K562 (cell line): ENCODE measurements at regions not wholly inside any gene's neighbourhood (a gene's known extent, or its start where the extent isn't known, plus 50 kb on each side); places are given as distances from the start of the nearest gene placed in this dataset.

Experiments used
- ATAC-seq: fragments of 200-7000 bp; cut with Tn5 transposase; 3 replicates; pipeline ENCODE4 v1.9.1; 2020; ENCODE audit warnings: moderate library complexity
- BruUV-seq: library from RNA; stranded (reverse); fragments of 400-500 nt; replicated peaks from 2 replicates; lab custom pipeline; 2021; lab: Mats Ljungman, UMichigan
- CTCF ChIA-PET: fragments of 300-600 bp; formaldehyde crosslinking; extraction: SDS; loops from one replicate; lab custom pipeline; 2021; ENCODE audit warnings: low intra/inter-chr PET ratio; lab: Yijun Ruan, JAX
- POLR2A ChIA-PET: fragments of 300-600, 350-650 bp; sonication (Branson Sonifier 250); formaldehyde crosslinking; extraction: SDS; loops from one replicate; lab custom pipeline; 2021; ENCODE audit warnings: antibody characterized with exemption, inconsistent platforms; lab: Yijun Ruan, JAX
- DNase-seq, 4 experiments: peaks; one replicate each; pipeline versions ENCODE4 v3.0.0 to v3.0.0-alpha.2; 2011 to 2018; ENCODE audit warnings: low spot score in 3 of 4, mixed read lengths in 3 of 4; ENCODE audit errors: extremely low read depth in 1 of 4
- FAIRE-seq: peaks from 2 replicates; lab custom pipeline; 2011; peaks lifted over from hg19 to GRCh38; lab: Jason Lieb, UNC
- H2AFZ ChIP-seq: 2 replicates; pipeline ENCODE4 v1.6.0; 2011; ENCODE audit warnings: low read depth, low read length, control low read depth, inconsistent platforms
- H3K27ac ChIP-seq: fragments of 200-600 bp; 3 replicates; pipeline ENCODE4 v1.8.0; 2011; ENCODE audit warnings: low read depth, mild to moderate bottlenecking, control low read depth, inconsistent platforms, low read length, moderate library complexity, mixed read lengths; ENCODE audit errors: extremely low read depth
- H3K27me3 ChIP-seq, 2 experiments: fragments of 300-600 bp in 1 of 2; 2 replicates in 1 of 2; 3 replicates in 1 of 2; pipeline versions ENCODE4 v1.6.0 to v1.8.0; 2011; ENCODE audit warnings: inconsistent platforms in 2 of 2, low read length in 2 of 2, mild to moderate bottlenecking in 1 of 2, mixed read lengths in 1 of 2, moderate library complexity in 1 of 2; ENCODE audit not compliant: control insufficient read depth in 2 of 2, insufficient read depth in 2 of 2
- H3K36me3 ChIP-seq: fragments of 300-600 bp; 3 replicates; pipeline ENCODE4 v1.8.0; 2011; ENCODE audit warnings: mild to moderate bottlenecking, low read length, inconsistent platforms; ENCODE audit not compliant: control insufficient read depth, insufficient read depth
- H3K4me1 ChIP-seq, 2 experiments: fragments of 200-600 bp in 1 of 2; replicated peaks in 1 of 2; 2 replicates in 1 of 2; 3 replicates in 1 of 2; pipeline versions ENCODE4 v1.5.1 to v1.8.0; 2011; ENCODE audit warnings: inconsistent platforms in 2 of 2, low read length in 2 of 2, mild to moderate bottlenecking in 1 of 2, mixed read lengths in 1 of 2, moderate library complexity in 1 of 2; ENCODE audit not compliant: control insufficient read depth in 2 of 2, insufficient read depth in 2 of 2
- H3K4me2 ChIP-seq: 2 replicates; pipeline ENCODE4 v1.6.1; 2011; ENCODE audit warnings: low read length, control low read depth, inconsistent platforms, mixed read lengths; ENCODE audit not compliant: insufficient read depth
- H3K4me3 ChIP-seq: fragments of 200-600 bp; sonication (generic), shearing (Covaris generic); 2 replicates; pipeline ENCODE4 v1.5.1; 2016; ENCODE audit warnings: control low read depth, inconsistent platforms
- H3K79me2 ChIP-seq: fragments of 200-600 bp; 3 replicates; pipeline ENCODE4 v1.8.0; 2011; ENCODE audit warnings: low read length, inconsistent platforms; ENCODE audit not compliant: control insufficient read depth, insufficient read depth
- H3K9ac ChIP-seq, 2 experiments: 2 replicates each; pipeline versions ENCODE4 v1.6.0 to v1.6.1; 2011; ENCODE audit warnings: low read depth in 2 of 2, low read length in 2 of 2, control low read depth in 1 of 2, inconsistent platforms in 1 of 2, mild to moderate bottlenecking in 1 of 2, mixed read lengths in 1 of 2; ENCODE audit not compliant: insufficient read depth in 1 of 2
- H3K9me1 ChIP-seq: one replicate; pipeline ENCODE4 v1.6.0; 2011; ENCODE audit warnings: inconsistent platforms, mild to moderate bottlenecking, low read length, moderate library complexity; ENCODE audit not compliant: control insufficient read depth, insufficient read depth
- H3K9me3 ChIP-seq: replicated peaks from 2 replicates; pipeline ENCODE4 v1.5.1; 2011; ENCODE audit warnings: low read depth, low read length, inconsistent platforms; ENCODE audit not compliant: control insufficient read depth, insufficient read depth
- H4K20me1 ChIP-seq: replicated peaks from 2 replicates; pipeline ENCODE4 v1.6.1; 2011; ENCODE audit warnings: low read length, inconsistent platforms, mixed read lengths; ENCODE audit not compliant: control insufficient read depth, insufficient read depth
- CTBP1 ChIP-seq: fragments of 450-650 bp; IDR thresholded peaks from 2 replicates; pipeline ENCODE4 v1.6.1; 2016; ENCODE audit warnings: borderline replicate concordance
- FOXJ2 ChIP-seq: fragments of 200-800 bp; sonication (Bioruptor generic); IDR thresholded peaks from 2 replicates; pipeline ENCODE4 v1.6.1; 2016; ENCODE audit warnings: missing genetic modification characterization, missing compliant biosample characterization
- MAFK ChIP-seq: IDR thresholded peaks from 2 replicates; pipeline ENCODE4 v1.6.1; 2011; ENCODE audit warnings: low read length, improper control_type of control experiment
- MBD1 ChIP-seq: fragments of 250-450 bp; sonication (Bioruptor Pico); IDR thresholded peaks from 2 replicates; pipeline ENCODE4 v1.8.0; 2022; ENCODE audit warnings: inconsistent platforms
- MCM5 ChIP-seq: fragments of 450-650 bp; IDR thresholded peaks from 2 replicates; pipeline ENCODE4 v1.6.1; 2016; ENCODE audit warnings: low read depth
- PHF20 ChIP-seq: fragments of 450-650 bp; IDR thresholded peaks from 2 replicates; pipeline ENCODE4 v1.6.1; 2018; ENCODE audit not compliant: partially characterized antibody
- STAG1 ChIP-seq: sonication (generic); formaldehyde crosslinking; IDR thresholded peaks from 2 replicates; pipeline ENCODE4 v1.5.0; 2020; ENCODE audit warnings: missing genetic modification reagents, borderline replicate concordance
- STAT6 ChIP-seq: sonication (generic); formaldehyde crosslinking; IDR thresholded peaks from 2 replicates; pipeline ENCODE4 v1.8.1; 2023; ENCODE audit warnings: mild to moderate bottlenecking, missing genetic modification reagents
- THRA ChIP-seq: fragments of 450-650 bp; IDR thresholded peaks from 2 replicates; pipeline ENCODE4 v1.6.1; 2017; ENCODE audit warnings: mild to moderate bottlenecking, moderate library complexity
- ZBTB49 ChIP-seq: sonication (generic); formaldehyde crosslinking; IDR thresholded peaks from 2 replicates; pipeline ENCODE4 v1.8.0; 2022; ENCODE audit warnings: missing genetic modification reagents, mild to moderate bottlenecking, borderline replicate concordance
- ZNF347 ChIP-seq: fragments of 450-650 bp; formaldehyde crosslinking; IDR thresholded peaks from 2 replicates; pipeline ENCODE4 v1.4.0; 2020; ENCODE audit warnings: low read depth, mild to moderate bottlenecking, moderate library complexity
- ZNF507 ChIP-seq: conservative IDR thresholded peaks from 2 replicates; pipeline ENCODE4 v1.6.1; 2017; ENCODE audit warnings: missing genetic modification characterization, missing compliant biosample characterization
- ZNF707 ChIP-seq: fragments of 250-450 bp; sonication (Bioruptor Pico); conservative IDR thresholded peaks from 2 replicates; pipeline ENCODE4 v1.8.0; 2022; ENCODE audit warnings: inconsistent platforms, mild to moderate bottlenecking, moderate library complexity
- WGBS: fragments of 100-300 bp; shearing (Covaris generic); methylation state at CpG from one replicate; pipeline ENCODE4 v1.1.6; 2016; ENCODE audit warnings: low coverage, mixed read lengths; ENCODE audit not compliant: insufficient coverage; ENCODE audit errors: missing lambda C conversion rate; 5-methylcytosine and 5-hydroxymethylcytosine counted together
- in situ Hi-C: fragments of 300-500 bp; cut with MboI; formaldehyde crosslinking; loops from 4 replicates; pipeline ENCODE4 v1.15.0; 2018; ENCODE audit warnings: inconsistent platforms, mixed read lengths
- intact Hi-C: fragments of 100-400 bp; cut with micrococcal nuclease; formaldehyde crosslinking; loops from 2 replicates; pipeline ENCODE4 v1.14.2; 2022

GRCh38 chr1:177703888-177704446, 265.9 kb downstream of the SEC16B start (continued):
- TF ChIP-seq CTBP1 (no peak), MAFK (no peak), STAT6 (no peak), ZNF347 (CRISPR knock-in tag) (no peak)

- Histone ChIP-seq H3K9me1 (no peaks in the 10 kb centered on the region), H3K79me2 (no peaks in the 10 kb centered on the region), H3K9me3 (no peaks in the 10 kb centered on the region; the same call in 1 of the 2 replicates), H3K27ac (no peak overlapping the region), H4K20me1 (no peaks in the 10 kb centered on the region), H3K27me3 (no peaks in the 10 kb centered on the region), H2AFZ (no peak overlapping the region), H3K4me3 (no peak overlapping the region), H3K4me2 (no peak overlapping the region), H3K4me1 (no peaks in the 10 kb centered on the region), H3K36me3 (no peaks in the 10 kb centered on the region), H3K9ac (no peak overlapping the region)
- no TSS peak for BruUV-seq
- 0% methylated on average over 3 of the region's 3 CpGs for WGBS
- FAIRE-seq (no peak), DNase-seq (no peak), ATAC-seq (no peak)
- CTCF ChIA-PET: no interaction called here
- TF ChIP-seq ZBTB49 (CRISPR knock-in tag) (no peak), THRA (no peak), ZNF507 (no peak), FOXJ2 (tag) (no peak), STAG1 (no peak), PHF20 (no peak), ZNF707 (CRISPR knock-in tag) (no peak), MCM5 (no peak), MBD1 (no peak)
- in situ Hi-C loops (no loop called here), intact Hi-C loops (no loop called here)
- POLR2A ChIA-PET: no interaction called here
Observed at GRCh38 chr1:177701654-177702353, 268.1 kb downstream of the SEC16B start.
